Tibial nerve (tissue), 4 donors: ENCODE measurements at regions not wholly inside any gene's neighbourhood (a gene's known extent, or its start where the extent isn't known, plus 50 kb on each side); places are given as distances from the start of the nearest gene placed in this dataset.

Experiments used
- DNase-seq, 2 donors: peaks; one replicate each; pipeline ENCODE4 v3.0.0-alpha.2; 2019; ENCODE audit warnings: low spot score in 2 of 2
- H3K27ac ChIP-seq, 4 donors: fragments of 200-600 bp; sonication (generic) in 3 of 4; one replicate each; pipeline ENCODE4 v1.5.1; 2017 to 2019; ENCODE audit warnings: mild to moderate bottlenecking in 1 of 4
- H3K27me3 ChIP-seq, 2 donors: fragments of 200-600 bp; sonication (generic) in 1 of 2; one replicate each; pipeline versions ENCODE4 v1.5.1 to v1.6.0; 2017 to 2019
- H3K36me3 ChIP-seq, 3 donors: fragments of 200-600 bp; sonication (generic); one replicate each; pipeline ENCODE4 v1.5.1; 2018 to 2019
- H3K4me1 ChIP-seq, 4 donors: fragments of 200-600 bp; sonication (generic) in 3 of 4; one replicate each; pipeline ENCODE4 v1.5.1; 2017 to 2019
- H3K4me3 ChIP-seq, 4 donors: fragments of 200-600 bp; sonication (generic) in 3 of 4; one replicate each; pipeline ENCODE4 v1.5.1; 2017 to 2019; ENCODE audit warnings: mild to moderate bottlenecking in 1 of 4, moderate library complexity in 1 of 4
- H3K9me3 ChIP-seq, 4 donors: fragments of 200-600 bp; sonication (generic) in 3 of 4; one replicate each; pipeline ENCODE4 v1.5.1; 2017 to 2019
- EP300 ChIP-seq, 2 donors: sonication (generic); formaldehyde crosslinking; IDR thresholded peaks; one replicate each; pipeline ENCODE4 v1.6.1; 2017; ENCODE audit warnings: antibody characterized with exemption in 2 of 2, mild to moderate bottlenecking in 1 of 2
- POLR2A ChIP-seq, 2 donors: fragments of 450-650 bp; IDR thresholded peaks; one replicate each; pipeline ENCODE4 v1.6.1; 2017; ENCODE audit warnings: antibody characterized with exemption in 2 of 2, mild to moderate bottlenecking in 2 of 2, moderate library complexity in 2 of 2
- WGBS, 2 donors: methylation state at CpG; one replicate each; pipeline ENCODE4 v1.1.5; 2018; 5-methylcytosine and 5-hydroxymethylcytosine counted together
- TF ChIP-seq, protein P1 (sequence below), 5 experiments: fragments of 200-600 bp in 3 of 5; fragments of 450-650 bp in 2 of 5; sonication (generic) in 3 of 5; IDR thresholded peaks; one replicate each; pipeline ENCODE4 v1.5.1; 2016 to 2019; ENCODE audit warnings: antibody characterized with exemption in 5 of 5, mild to moderate bottlenecking in 3 of 5, moderate library complexity in 2 of 5

DNA sequence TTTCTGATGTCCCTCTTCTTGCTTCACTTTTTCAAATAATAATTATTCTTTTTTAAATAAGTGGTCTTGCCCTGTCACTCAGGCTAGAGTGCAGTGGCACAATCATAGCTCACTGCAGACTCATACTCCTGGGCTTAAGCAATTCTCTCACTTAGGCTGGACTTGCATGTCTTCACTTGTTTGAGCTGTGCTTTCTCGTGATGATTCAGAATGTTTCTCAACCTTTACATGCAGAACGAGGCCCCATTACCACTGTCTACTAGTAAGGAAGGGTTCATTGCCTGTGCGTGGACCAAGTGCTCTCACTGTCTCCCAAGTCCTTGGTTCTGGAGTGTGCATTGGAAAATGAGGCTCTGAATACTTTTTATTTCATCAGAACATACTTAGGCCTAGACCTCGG, 468.6 kb upstream of the COBL start:
- H3K4me3 ChIP-seq, result no peak overlapping the region
- no peak overlapping the region for H3K27ac ChIP-seq
- H3K9me3 ChIP-seq, result no peaks in the 10 kb centered on the region
- no peaks in the 10 kb centered on the region for H3K27me3 ChIP-seq
- no peak for DNase-seq
- 83 to 91% methylated on average over 4 of the region's 4 CpGs for WGBS, 2 donors
- H3K4me1 ChIP-seq, result no peaks in the 10 kb centered on the region
- H3K36me3 ChIP-seq, result no peaks in the 10 kb centered on the region
- no peak for TF ChIP-seq EP300 (IDR thresholded peaks at IDR 0.05)
- TF ChIP-seq, protein P1, sequence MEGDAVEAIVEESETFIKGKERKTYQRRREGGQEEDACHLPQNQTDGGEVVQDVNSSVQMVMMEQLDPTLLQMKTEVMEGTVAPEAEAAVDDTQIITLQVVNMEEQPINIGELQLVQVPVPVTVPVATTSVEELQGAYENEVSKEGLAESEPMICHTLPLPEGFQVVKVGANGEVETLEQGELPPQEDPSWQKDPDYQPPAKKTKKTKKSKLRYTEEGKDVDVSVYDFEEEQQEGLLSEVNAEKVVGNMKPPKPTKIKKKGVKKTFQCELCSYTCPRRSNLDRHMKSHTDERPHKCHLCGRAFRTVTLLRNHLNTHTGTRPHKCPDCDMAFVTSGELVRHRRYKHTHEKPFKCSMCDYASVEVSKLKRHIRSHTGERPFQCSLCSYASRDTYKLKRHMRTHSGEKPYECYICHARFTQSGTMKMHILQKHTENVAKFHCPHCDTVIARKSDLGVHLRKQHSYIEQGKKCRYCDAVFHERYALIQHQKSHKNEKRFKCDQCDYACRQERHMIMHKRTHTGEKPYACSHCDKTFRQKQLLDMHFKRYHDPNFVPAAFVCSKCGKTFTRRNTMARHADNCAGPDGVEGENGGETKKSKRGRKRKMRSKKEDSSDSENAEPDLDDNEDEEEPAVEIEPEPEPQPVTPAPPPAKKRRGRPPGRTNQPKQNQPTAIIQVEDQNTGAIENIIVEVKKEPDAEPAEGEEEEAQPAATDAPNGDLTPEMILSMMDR (IDR thresholded peaks at IDR 0.05), result no peak
- no peak for TF ChIP-seq POLR2A (IDR thresholded peaks at IDR 0.05)

DNA sequence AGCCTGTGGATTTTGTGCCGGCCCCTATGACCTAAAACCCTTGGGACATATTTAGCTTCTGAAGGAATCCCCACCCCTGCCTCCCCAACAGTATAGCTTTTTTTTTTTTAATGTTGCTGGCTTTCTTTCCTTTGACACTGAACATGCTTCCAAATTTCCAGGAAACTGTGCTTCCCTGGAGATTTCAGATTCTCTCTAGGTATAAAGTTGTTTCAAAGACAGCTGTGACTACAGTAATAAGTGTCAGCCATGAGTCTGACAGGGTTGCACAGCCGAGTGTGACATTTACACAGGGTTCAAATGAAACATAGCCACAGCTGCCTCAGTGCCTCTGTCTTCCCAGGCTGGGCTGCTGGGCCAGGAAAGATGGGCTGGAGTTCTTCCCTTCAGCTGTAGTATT, 466.6 kb upstream of the COBL start:
- Histone ChIP-seq H3K4me3 (no peak overlapping the region), H3K27me3 (no peaks in the 10 kb centered on the region), H3K27ac (no peak overlapping the region), H3K36me3 (no peaks in the 10 kb centered on the region), H3K4me1 (no peaks in the 10 kb centered on the region), H3K9me3 (no peaks in the 10 kb centered on the region)
- DNase-seq, result no peak
- TF ChIP-seq EP300 (IDR thresholded peaks at IDR 0.05) (no peak), POLR2A (IDR thresholded peaks at IDR 0.05) (no peak)
- TF ChIP-seq, protein P1 (IDR thresholded peaks at IDR 0.05), result no peak
- WGBS, 2 donors, result 35 to 38% methylated on average over 2 of the region's 2 CpGs

DNA sequence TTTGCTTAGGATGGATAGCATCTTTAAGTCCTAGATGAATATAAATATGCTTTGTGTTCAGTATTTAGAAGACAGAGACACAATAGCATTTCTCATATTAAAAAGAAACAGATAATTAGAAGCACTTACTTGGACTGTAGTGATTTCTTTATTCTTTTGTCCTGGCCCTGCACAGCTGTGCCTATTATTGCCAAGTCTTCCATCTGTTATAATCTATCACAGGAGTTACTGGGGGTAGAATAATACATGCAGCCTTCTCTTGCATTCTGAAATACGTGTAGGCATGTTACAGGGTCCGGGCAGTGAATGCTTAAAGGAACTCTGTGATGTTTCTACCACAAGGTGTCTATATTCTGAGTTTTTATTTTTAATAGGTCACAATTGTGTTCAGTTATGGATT, 461.5 kb upstream of the COBL start:
- Histone ChIP-seq H3K4me1 (no peaks in the 10 kb centered on the region), H3K4me3 (no peak overlapping the region), H3K9me3 (no peaks in the 10 kb centered on the region), H3K27ac (no peak overlapping the region), H3K36me3 (no peaks in the 10 kb centered on the region), H3K27me3 (no peaks in the 10 kb centered on the region)
- TF ChIP-seq EP300 (IDR thresholded peaks at IDR 0.05) (no peak), POLR2A (IDR thresholded peaks at IDR 0.05) (no peak)
- TF ChIP-seq, protein P1 (IDR thresholded peaks at IDR 0.05), result no peak
- DNase-seq, result no peak
- 64 to 77% methylated on average over 2 of the region's 2 CpGs for WGBS, 2 donors

DNA sequence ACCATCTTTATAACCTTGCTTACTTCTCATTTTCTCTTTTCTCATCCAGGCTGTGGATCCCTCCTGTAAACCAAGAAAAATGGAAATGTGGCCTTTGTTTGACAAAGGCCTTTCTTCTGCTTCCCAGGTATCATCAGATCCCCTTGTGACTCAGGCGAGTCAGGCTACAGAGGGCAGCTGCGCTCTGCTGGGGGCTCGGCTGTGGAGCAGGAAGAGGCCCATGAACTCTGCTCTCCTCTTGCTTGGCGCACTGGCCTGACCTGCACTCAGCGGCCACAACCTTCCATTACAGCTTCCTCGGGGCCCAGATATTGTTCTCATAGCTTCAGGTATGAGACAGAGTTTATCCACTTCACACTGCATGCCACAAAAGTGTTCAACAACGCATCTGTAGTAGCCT, 457.6 kb upstream of the COBL start:
- DNase-seq, result no peak
- 79 to 81% methylated on average over 7 of the region's 7 CpGs for WGBS, 2 donors
- H3K9me3 ChIP-seq, result no peaks in the 10 kb centered on the region
- no peaks in the 10 kb centered on the region for H3K4me1 ChIP-seq
- H3K4me3 ChIP-seq, result no peak overlapping the region
- TF ChIP-seq, protein P1 (IDR thresholded peaks at IDR 0.05), result no peak
- TF ChIP-seq POLR2A (IDR thresholded peaks at IDR 0.05) (no peak), EP300 (IDR thresholded peaks at IDR 0.05) (no peak)
- H3K27me3 ChIP-seq, result no peaks in the 10 kb centered on the region
- no peaks in the 10 kb centered on the region for H3K36me3 ChIP-seq
- H3K27ac ChIP-seq, result no peak overlapping the region

DNA sequence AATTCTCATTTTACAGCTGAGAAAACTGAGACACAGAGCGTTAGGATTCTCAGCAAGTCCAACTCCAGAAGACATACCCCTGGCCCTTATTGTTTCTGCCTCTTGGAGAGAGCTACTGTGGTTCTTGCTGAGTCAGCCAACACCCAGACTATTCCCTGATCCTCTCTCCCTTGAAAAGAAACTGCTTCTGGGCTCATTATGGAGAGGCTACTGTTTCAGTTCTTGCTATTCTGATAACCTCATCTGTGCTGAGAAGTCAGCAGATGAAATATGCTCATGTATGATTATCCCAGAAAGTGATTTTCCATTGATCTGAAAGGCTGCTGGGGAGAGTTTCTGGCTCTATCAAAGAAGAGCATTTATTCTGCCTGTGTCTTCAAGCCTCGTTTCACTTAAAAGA, 455.6 kb upstream of the COBL start:
- TF ChIP-seq, protein P1 (IDR thresholded peaks at IDR 0.05), result no peak
- no peak for TF ChIP-seq POLR2A (IDR thresholded peaks at IDR 0.05)
- no peak for TF ChIP-seq EP300 (IDR thresholded peaks at IDR 0.05)
- no peak for DNase-seq
- Histone ChIP-seq H3K36me3 (no peaks in the 10 kb centered on the region), H3K9me3 (no peaks in the 10 kb centered on the region), H3K4me1 (no peaks in the 10 kb centered on the region), H3K4me3 (no peak overlapping the region), H3K27me3 (no peaks in the 10 kb centered on the region), H3K27ac (no peak overlapping the region)
- 43 to 50% methylated on average over 2 of the region's 2 CpGs for WGBS, 2 donors
